ENCODE measurements at regions not wholly inside any gene's neighbourhood (a gene's known extent, or its start where the extent isn't known, plus 50 kb on each side); places are given as distances from the start of the nearest gene placed in this dataset.

GRCh38 chr2:788227-789032 lies 111.2 kb upstream of the TMEM18 start:
- Histone ChIP-seq H3K27ac (no peak overlapping the region), H3K36me3 (no peaks in the 10 kb centered on the region)
- intact Hi-C loops (cut with DNase I) = no loop called here

GRCh38 chr2:784753-785152 lies 107.5 kb upstream of the TMEM18 start:
- Histone ChIP-seq H3K9ac (ENCODE audit: low read depth in 2 of 2, low read length in 2 of 2) (no peak overlapping the region), H3K9me3 (no peaks in the 10 kb centered on the region), H3K27ac (no peak overlapping the region), H3K4me3 (no peak overlapping the region), H3K4me1 (no peaks in the 10 kb centered on the region), H3K27me3 (no peaks in the 10 kb centered on the region), H3K36me3 (no peaks in the 10 kb centered on the region)
- intact Hi-C loops (cut with DNase I) = no loop called here
- no peak for TF ChIP-seq CTCF (IDR thresholded peaks at IDR 0.05)
- no peak for DNase-seq

More at GRCh38 chr2:788227-789032, 111.2 kb upstream of the TMEM18 start:
- no peak for DNase-seq
- no peaks in the 10 kb centered on the region for H3K27me3 ChIP-seq
- no peak for TF ChIP-seq CTCF (IDR thresholded peaks at IDR 0.05)
- H3K4me1 ChIP-seq = no peaks in the 10 kb centered on the region
- no peaks in the 10 kb centered on the region for H3K9me3 ChIP-seq
- no peak overlapping the region for H3K4me3 ChIP-seq
- H3K9ac ChIP-seq (ENCODE audit: low read depth in 2 of 2, low read length in 2 of 2) = no peak overlapping the region

GRCh38 chr2:780581-780980 lies 103.4 kb upstream of the TMEM18 start:
- no peak for TF ChIP-seq CTCF (IDR thresholded peaks at IDR 0.05)
- H3K36me3 ChIP-seq = no peaks in the 10 kb centered on the region
- H3K27me3 ChIP-seq = no peaks in the 10 kb centered on the region
- no peaks in the 10 kb centered on the region for H3K4me1 ChIP-seq
- DNase-seq = no peak
- no peaks in the 10 kb centered on the region for H3K9me3 ChIP-seq
- H3K27ac ChIP-seq = no peak overlapping the region
- intact Hi-C loops (cut with DNase I) = no loop called here
- H3K9ac ChIP-seq (ENCODE audit: low read depth in 2 of 2, low read length in 2 of 2) = no peak overlapping the region
- H3K4me3 ChIP-seq = no peak overlapping the region

- intact Hi-C loops (cut with DNase I) = no loop called here
- no peak for TF ChIP-seq CTCF (IDR thresholded peaks at IDR 0.05)
- Histone ChIP-seq H3K36me3 (no peaks in the 10 kb centered on the region), H3K9ac (ENCODE audit: low read depth in 2 of 2, low read length in 2 of 2) (no peak overlapping the region), H3K9me3 (no peaks in the 10 kb centered on the region), H3K27ac (no peak overlapping the region), H3K4me1 (no peaks in the 10 kb centered on the region), H3K4me3 (no peak overlapping the region), H3K27me3 (no peaks in the 10 kb centered on the region)
- DNase-seq = no peak
Measured at GRCh38 chr2:780002-780401, 102.8 kb upstream of the TMEM18 start.

- no peak overlapping the region for H3K9ac ChIP-seq (ENCODE audit: low read depth in 2 of 2, low read length in 2 of 2)
- H3K36me3 ChIP-seq = no peaks in the 10 kb centered on the region
- intact Hi-C loops (cut with DNase I) = no loop called here
- H3K27me3 ChIP-seq = no peaks in the 10 kb centered on the region
- TF ChIP-seq CTCF (IDR thresholded peaks at IDR 0.05) = no peak
- H3K27ac ChIP-seq = no peak overlapping the region
- DNase-seq = no peak
- no peaks in the 10 kb centered on the region for H3K4me1 ChIP-seq
- no peak overlapping the region for H3K4me3 ChIP-seq
- no peaks in the 10 kb centered on the region for H3K9me3 ChIP-seq
Measured at GRCh38 chr2:778731-779350, 101.6 kb upstream of the TMEM18 start.
